ENCODE measurements at regions not wholly inside any gene's neighbourhood (a gene's known extent, or its start where the extent isn't known, plus 50 kb on each side); places are given as distances from the start of the nearest gene placed in this dataset.

GRCh38 chrX:112979879-112980278, 139.2 kb upstream of the AMOT start:
- no peaks in the 10 kb centered on the region for H3K36me3 Mint-ChIP-seq (ENCODE audit: low read depth)
- intact Hi-C loops (cut with micrococcal nuclease) = no loop called here
- ATAC-seq (ENCODE audit: low read depth) = no peak
- no peaks in the 10 kb centered on the region for H3K27me3 Mint-ChIP-seq
- POLR2A ChIA-PET = no interaction called here
- TF ChIP-seq CTCF (IDR thresholded peaks at IDR 0.05) = no peak
- H3K27ac Mint-ChIP-seq = no peak overlapping the region
- no peak for DNase-seq
- H3K4me1 Mint-ChIP-seq = no peaks in the 10 kb centered on the region
- H3K4me3 Mint-ChIP-seq = no peak overlapping the region
- CTCF ChIA-PET = no interaction called here
- no peaks in the 10 kb centered on the region for H3K9me3 Mint-ChIP-seq

- Mint-ChIP-seq H3K4me1 (no peaks in the 10 kb centered on the region), H3K27me3 (no peaks in the 10 kb centered on the region), H3K9me3 (no peaks in the 10 kb centered on the region), H3K4me3 (no peak overlapping the region), H3K36me3 (ENCODE audit: low read depth) (no peaks in the 10 kb centered on the region), H3K27ac (no peak overlapping the region)
- ChIA-PET CTCF (no interaction called here), POLR2A (no interaction called here)
- DNase-seq (no peak), ATAC-seq (ENCODE audit: low read depth) (no peak)
- TF ChIP-seq CTCF (IDR thresholded peaks at IDR 0.05) = no peak
- intact Hi-C loops (cut with micrococcal nuclease) = no loop called here
Observed at GRCh38 chrX:112968351-112969133, 127.9 kb upstream of the AMOT start.

- no peak overlapping the region for H3K27ac Mint-ChIP-seq
- no peak for DNase-seq
- no peaks in the 10 kb centered on the region for H3K36me3 Mint-ChIP-seq (ENCODE audit: low read depth)
- no peak for ATAC-seq (ENCODE audit: low read depth)
- POLR2A ChIA-PET = no interaction called here
- H3K4me1 Mint-ChIP-seq = no peaks in the 10 kb centered on the region
- no peaks in the 10 kb centered on the region for H3K27me3 Mint-ChIP-seq
- intact Hi-C loops (cut with micrococcal nuclease) = no loop called here
- no peaks in the 10 kb centered on the region for H3K9me3 Mint-ChIP-seq
- no peak for TF ChIP-seq CTCF (IDR thresholded peaks at IDR 0.05)
- H3K4me3 Mint-ChIP-seq = no peak overlapping the region
- CTCF ChIA-PET = no interaction called here
Observed at GRCh38 chrX:112967903-112968302, 127.3 kb upstream of the AMOT start.

- DNase-seq (no peak), ATAC-seq (ENCODE audit: low read depth) (no peak)
- Mint-ChIP-seq H3K36me3 (ENCODE audit: low read depth) (no peaks in the 10 kb centered on the region), H3K27me3 (no peaks in the 10 kb centered on the region), H3K27ac (no peak overlapping the region), H3K4me3 (no peak overlapping the region), H3K9me3 (no peaks in the 10 kb centered on the region), H3K4me1 (no peaks in the 10 kb centered on the region)
- TF ChIP-seq CTCF (IDR thresholded peaks at IDR 0.05) = no peak
- CTCF ChIA-PET = no interaction called here
- POLR2A ChIA-PET = no interaction called here
- intact Hi-C loops (cut with micrococcal nuclease) = no loop called here
Observed at GRCh38 chrX:112967341-112967740, 126.7 kb upstream of the AMOT start.

GRCh38 chrX:112961981-112962380, 121.3 kb upstream of the AMOT start:
- ChIA-PET CTCF (no interaction called here), POLR2A (no interaction called here)
- no peak for TF ChIP-seq CTCF (IDR thresholded peaks at IDR 0.05)
- H3K36me3 Mint-ChIP-seq (ENCODE audit: low read depth) = no peaks in the 10 kb centered on the region
- H3K4me1 Mint-ChIP-seq = no peaks in the 10 kb centered on the region
- no peak overlapping the region for H3K27ac Mint-ChIP-seq
- no peak overlapping the region for H3K4me3 Mint-ChIP-seq
- intact Hi-C loops (cut with micrococcal nuclease) = no loop called here
- H3K9me3 Mint-ChIP-seq = no peaks in the 10 kb centered on the region
- H3K27me3 Mint-ChIP-seq = no peaks in the 10 kb centered on the region
- ATAC-seq (ENCODE audit: low read depth) (no peak), DNase-seq (no peak)
